Mesenchymal stem cell (in vitro differentiated cells and primary cell): ENCODE measurements at regions not wholly inside any gene's neighbourhood (a gene's known extent, or its start where the extent isn't known, plus 50 kb on each side); places are given as distances from the start of the nearest gene placed in this dataset.
"Not testable (repeated sequence)": the region's sequence is repeated elsewhere in the genome, so short reads cannot be mapped to it uniquely, and the experiment has no call there.

Experiments
- DNase-seq: peaks from one replicate; pipeline ENCODE4 v3.0.0-alpha.2; 2013
- H2AFZ ChIP-seq: one replicate; pipeline ENCODE4 v1.6.1; 2013; ENCODE audit warnings: low read depth, mild to moderate bottlenecking, control low read depth, inconsistent platforms, low read length, moderate library complexity
- H2AK5ac ChIP-seq: 2 replicates; pipeline ENCODE4 v1.6.1; 2013; ENCODE audit warnings: low read length, moderate library complexity, mild to moderate bottlenecking, inconsistent platforms; ENCODE audit not compliant: severe bottlenecking
- H2BK120ac ChIP-seq: one replicate; pipeline ENCODE4 v1.6.1; 2013; ENCODE audit warnings: low read depth, mild to moderate bottlenecking, inconsistent platforms, low read length, moderate library complexity
- H2BK12ac ChIP-seq, 2 experiments: one replicate each; pipeline ENCODE4 v1.6.1; 2013; ENCODE audit warnings: inconsistent platforms in 2 of 2, low read length in 2 of 2, mild to moderate bottlenecking in 2 of 2, moderate library complexity in 2 of 2, control low read depth in 1 of 2
- H2BK15ac ChIP-seq: one replicate; pipeline ENCODE4 v1.6.1; 2013; ENCODE audit warnings: mild to moderate bottlenecking, low read depth, inconsistent platforms; ENCODE audit not compliant: poor library complexity, severe bottlenecking
- H2BK5ac ChIP-seq: 2 replicates; pipeline ENCODE4 v1.6.1; 2013; ENCODE audit warnings: low read depth, mild to moderate bottlenecking, low read length, control low read depth, inconsistent platforms; ENCODE audit not compliant: poor library complexity, severe bottlenecking
- H3K14ac ChIP-seq, 2 experiments: one replicate each; pipeline ENCODE4 v1.6.1; 2013; ENCODE audit warnings: inconsistent platforms in 2 of 2, low read length in 2 of 2, control low read depth in 1 of 2, mild to moderate bottlenecking in 1 of 2, moderate library complexity in 1 of 2
- H3K18ac ChIP-seq, 2 experiments: one replicate each; pipeline ENCODE4 v1.6.1; 2013; ENCODE audit warnings: inconsistent platforms in 2 of 2, low read length in 2 of 2, control low read depth in 1 of 2, low read depth in 1 of 2, mild to moderate bottlenecking in 1 of 2
- H3K23ac ChIP-seq, 2 experiments: one replicate each; pipeline ENCODE4 v1.6.1; 2013; ENCODE audit warnings: inconsistent platforms in 2 of 2, low read length in 2 of 2, mild to moderate bottlenecking in 2 of 2, moderate library complexity in 2 of 2, control low read depth in 1 of 2
- H3K27ac ChIP-seq: 2 replicates; pipeline ENCODE4 v1.5.1; 2013; ENCODE audit warnings: mild to moderate bottlenecking, moderate library complexity, low read length, control low read depth, inconsistent platforms; ENCODE audit not compliant: poor library complexity, severe bottlenecking
- H3K27me3 ChIP-seq, 2 experiments: 2 replicates each; pipeline versions ENCODE4 v1.6.1 to v1.7.0; 2013; ENCODE audit warnings: low read length in 2 of 2, mild to moderate bottlenecking in 2 of 2, moderate library complexity in 2 of 2, control low read depth in 1 of 2, inconsistent platforms in 1 of 2; ENCODE audit not compliant: control insufficient read depth in 1 of 2, insufficient read depth in 1 of 2
- H3K36me3 ChIP-seq, 2 experiments: 2 replicates each; pipeline versions ENCODE4 v1.6.1 to v1.7.0; 2013; ENCODE audit warnings: low read length in 2 of 2, control low read depth in 1 of 2, inconsistent platforms in 1 of 2, low read depth in 1 of 2, mild to moderate bottlenecking in 1 of 2; ENCODE audit not compliant: insufficient read depth in 2 of 2, control insufficient read depth in 1 of 2
- H3K4ac ChIP-seq, 2 experiments: one replicate each; pipeline ENCODE4 v1.6.1; 2013; ENCODE audit warnings: inconsistent platforms in 2 of 2, low read length in 2 of 2, mild to moderate bottlenecking in 2 of 2, moderate library complexity in 2 of 2, control low read depth in 1 of 2, low read depth in 1 of 2
- H3K4me1 ChIP-seq: 2 replicates; pipeline ENCODE4 v1.6.1; 2013; ENCODE audit warnings: low read depth, low read length, control low read depth; ENCODE audit not compliant: control insufficient read depth, insufficient read depth
- H3K4me2 ChIP-seq: 2 replicates; pipeline ENCODE4 v1.6.1; 2013; ENCODE audit warnings: low read length, mild to moderate bottlenecking, inconsistent platforms; ENCODE audit not compliant: poor library complexity, severe bottlenecking
- H3K4me3 ChIP-seq, 2 experiments: 2 replicates each; pipeline versions ENCODE4 v1.5.1 to v1.7.0; 2013; ENCODE audit warnings: low read length in 2 of 2, mild to moderate bottlenecking in 2 of 2, control low read depth in 1 of 2, low read depth in 1 of 2; ENCODE audit not compliant: insufficient read depth in 1 of 2
- H3K79me1 ChIP-seq: replicated peaks from 2 replicates; pipeline ENCODE4 v1.6.1; 2013; ENCODE audit warnings: mild to moderate bottlenecking, control low read depth, low read length, inconsistent platforms; ENCODE audit not compliant: poor library complexity, severe bottlenecking
- H3K9ac ChIP-seq: 2 replicates; pipeline ENCODE4 v1.7.0; 2013; ENCODE audit warnings: mild to moderate bottlenecking, low read length, moderate library complexity
- H3K9me3 ChIP-seq: 2 replicates; pipeline ENCODE4 v1.7.0; 2013; ENCODE audit warnings: mild to moderate bottlenecking, low read length; ENCODE audit not compliant: control insufficient read depth
- H4K8ac ChIP-seq: one replicate; pipeline ENCODE4 v1.6.1; 2013; ENCODE audit warnings: inconsistent platforms, mild to moderate bottlenecking, low read length, moderate library complexity
- H4K91ac ChIP-seq: one replicate; pipeline ENCODE4 v1.6.1; 2013; ENCODE audit warnings: mild to moderate bottlenecking, low read length, inconsistent platforms
- WGBS: methylation state at CpG from one replicate; pipeline ENCODE4 v1.1.7; 2013; ENCODE audit warnings: mixed read lengths; 5-methylcytosine and 5-hydroxymethylcytosine counted together

GRCh38 chr2:221726894-221727513, 154.9 kb upstream of the EPHA4 start:
- no peak overlapping the region for H2AFZ ChIP-seq
- no peak overlapping the region for H2BK15ac ChIP-seq
- no peak for DNase-seq
- no peak overlapping the region for H4K8ac ChIP-seq
- H3K79me1 ChIP-seq = no peaks in the 10 kb centered on the region
- no peak overlapping the region for H2AK5ac ChIP-seq
- no peak overlapping the region for H3K9ac ChIP-seq
- 98% methylated on average over 1 of the region's 2 CpGs for WGBS
- no peak overlapping the region for H3K23ac ChIP-seq
- no peaks in the 10 kb centered on the region for H3K27me3 ChIP-seq
- peaks cover 8% of the 10 kb centered on the region for H3K9me3 ChIP-seq
- no peak overlapping the region for H3K4me2 ChIP-seq
- H3K27ac ChIP-seq = no peak overlapping the region
- no peak overlapping the region for H2BK12ac ChIP-seq
- H4K91ac ChIP-seq = no peak overlapping the region
- no peak overlapping the region for H3K4ac ChIP-seq
- H3K14ac ChIP-seq = no peak overlapping the region
- H3K18ac ChIP-seq = no peak overlapping the region
- no peaks in the 10 kb centered on the region for H3K36me3 ChIP-seq
- H2BK120ac ChIP-seq = no peak overlapping the region
- H3K4me1 ChIP-seq = no peaks in the 10 kb centered on the region
- H2BK5ac ChIP-seq = no peak overlapping the region
- no peak overlapping the region for H3K4me3 ChIP-seq

GRCh38 chr2:221724631-221725203, 152.6 kb upstream of the EPHA4 start:
- Histone ChIP-seq H2BK15ac (no peak overlapping the region), H2BK120ac (no peak overlapping the region), H3K4me3 (no peak overlapping the region), H3K4me2 (no peak overlapping the region), H2AFZ (no peak overlapping the region), H3K79me1 (no peaks in the 10 kb centered on the region), H2BK12ac (no peak overlapping the region), H3K27me3 (no peaks in the 10 kb centered on the region), H3K27ac (no peak overlapping the region), H4K91ac (no peak overlapping the region), H3K9me3 (peaks cover 8% of the 10 kb centered on the region), H3K23ac (no peak overlapping the region), H3K9ac (no peak overlapping the region), H4K8ac (no peak overlapping the region), H3K36me3 (no peaks in the 10 kb centered on the region), H3K4me1 (no peaks in the 10 kb centered on the region), H2BK5ac (no peak overlapping the region), H3K4ac (no peak overlapping the region), H2AK5ac (no peak overlapping the region), H3K18ac (no peak overlapping the region), H3K14ac (no peak overlapping the region)
- 25% methylated on average over 1 of the region's 1 CpG for WGBS
- no peak for DNase-seq

- not testable (repeated sequence) for H2BK12ac ChIP-seq, H2BK5ac ChIP-seq, H3K27me3 ChIP-seq, H3K18ac ChIP-seq, H3K4me3 ChIP-seq, H2AK5ac ChIP-seq, H3K79me1 ChIP-seq, H4K91ac ChIP-seq, H3K23ac ChIP-seq, H2AFZ ChIP-seq, H3K9me3 ChIP-seq, H4K8ac ChIP-seq, H2BK15ac ChIP-seq, H3K4me2 ChIP-seq, H3K4ac ChIP-seq, H3K4me1 ChIP-seq, DNase-seq, H3K27ac ChIP-seq, H3K9ac ChIP-seq, H3K14ac ChIP-seq, H2BK120ac ChIP-seq, H3K36me3 ChIP-seq
- WGBS = 80% methylated on average over 1 of the region's 1 CpG
These were observed 152.0 kb upstream of the EPHA4 start for GRCh38 chr2:221724117-221724516.

GRCh38 chr2:221716426-221717303, 144.6 kb upstream of the EPHA4 start:
- H3K4me2 ChIP-seq = no peak overlapping the region
- no peak overlapping the region for H2BK120ac ChIP-seq
- no peak overlapping the region for H3K18ac ChIP-seq
- H3K27me3 ChIP-seq = no peaks in the 10 kb centered on the region
- H4K8ac ChIP-seq = no peak overlapping the region
- H2BK12ac ChIP-seq = no peak overlapping the region
- peak overlapping the region; percentile 47 for H2AK5ac ChIP-seq
- peaks cover 4% of the 10 kb centered on the region for H3K4me1 ChIP-seq
- H3K79me1 ChIP-seq = no peaks in the 10 kb centered on the region
- peak overlapping the region; percentile 70 for H3K9ac ChIP-seq
- no peak overlapping the region for H3K4me3 ChIP-seq
- no peak for DNase-seq
- 91% methylated on average over 8 of the region's 10 CpGs for WGBS
- H3K36me3 ChIP-seq = no peaks in the 10 kb centered on the region
- no peak overlapping the region for H3K14ac ChIP-seq
- H3K9me3 ChIP-seq = no peaks in the 10 kb centered on the region
- H3K4ac ChIP-seq = no peak overlapping the region
- no peak overlapping the region for H2BK15ac ChIP-seq
- H2AFZ ChIP-seq = no peak overlapping the region
- H4K91ac ChIP-seq = no peak overlapping the region
- H3K23ac ChIP-seq = no peak overlapping the region
- peak overlapping the region; percentile 71 for H3K27ac ChIP-seq
- H2BK5ac ChIP-seq = no peak overlapping the region
